Hepatocyte (in vitro differentiated cells): ENCODE measurements at regions not wholly inside any gene's neighbourhood (a gene's known extent, or its start where the extent isn't known, plus 50 kb on each side); places are given as distances from the start of the nearest gene placed in this dataset.

Source experiments
- EZH2 ChIP-seq: fragments of 200-600 bp; sonication (generic); IDR thresholded peaks from 2 replicates; pipeline ENCODE4 v1.6.1; 2016; ENCODE audit warnings: antibody characterized with exemption, mild to moderate bottlenecking, borderline replicate concordance
- EZH2phosphoT487 ChIP-seq: fragments of 200-600 bp; sonication (generic); IDR thresholded peaks from one replicate; pipeline ENCODE4 v1.6.1; 2018; ENCODE audit warnings: antibody characterized with exemption, mild to moderate bottlenecking, low read depth, moderate library complexity; ENCODE audit not compliant: unreplicated experiment, severe bottlenecking

- TF ChIP-seq EZH2phosphoT487 (no peak), EZH2 (no peak)
These were observed 66.1 kb upstream of the KAT6B start for GRCh38 chr10:74760086-74760979.
